Naive B cell (primary cell): ENCODE measurements at regions not wholly inside any gene's neighbourhood (a gene's known extent, or its start where the extent isn't known, plus 50 kb on each side); places are given as distances from the start of the nearest gene placed in this dataset.
"Not testable (repeated sequence)": the region's sequence is repeated elsewhere in the genome, so short reads cannot be mapped to it uniquely, and the experiment has no call there.

Source experiments
- ATAC-seq, 2 donors: fragments of 150-1000 bp; cut with Tn5 transposase; 2 replicates each; pipeline ENCODE4 v1.10.0; 2021; ENCODE audit warnings: low read depth in 2 of 2, mild to moderate bottlenecking in 2 of 2, moderate library complexity in 2 of 2
- DNase-seq: peaks from one replicate; pipeline ENCODE4 v3.0.0; 2022
- H3K27ac Mint-ChIP-seq, 6 donors: one replicate each; pipeline ENCODE4 v1.8.0; 2020 to 2022; ENCODE audit warnings: mild to moderate bottlenecking in 6 of 6, mixed read lengths in 6 of 6, moderate library complexity in 5 of 6, inconsistent platforms in 2 of 6
- H3K27me3 Mint-ChIP-seq, 3 donors: one replicate each; pipeline ENCODE4 v1.8.0; 2021 to 2022; ENCODE audit warnings: mixed read lengths in 3 of 3, mild to moderate bottlenecking in 1 of 3
- H3K36me3 Mint-ChIP-seq, 2 donors: one replicate each; pipeline ENCODE4 v1.8.0; 2020 to 2022; ENCODE audit warnings: mixed read lengths in 2 of 2, inconsistent platforms in 1 of 2, mild to moderate bottlenecking in 1 of 2
- H3K4me1 Mint-ChIP-seq, 3 donors: one replicate each; pipeline ENCODE4 v1.8.0; 2020 to 2022; ENCODE audit warnings: mixed read lengths in 3 of 3, inconsistent platforms in 1 of 3, mild to moderate bottlenecking in 1 of 3, moderate library complexity in 1 of 3
- H3K4me3 Mint-ChIP-seq, 8 donors: one replicate each; pipeline ENCODE4 v1.8.0; 2020 to 2022; ENCODE audit warnings: mild to moderate bottlenecking in 8 of 8, mixed read lengths in 8 of 8, moderate library complexity in 8 of 8, inconsistent platforms in 2 of 8
- H3K9me3 Mint-ChIP-seq, 7 donors: one replicate each; pipeline ENCODE4 v1.8.0; 2020 to 2022; ENCODE audit warnings: mixed read lengths in 7 of 7, mild to moderate bottlenecking in 5 of 7, inconsistent platforms in 2 of 7, moderate library complexity in 1 of 7

DNA sequence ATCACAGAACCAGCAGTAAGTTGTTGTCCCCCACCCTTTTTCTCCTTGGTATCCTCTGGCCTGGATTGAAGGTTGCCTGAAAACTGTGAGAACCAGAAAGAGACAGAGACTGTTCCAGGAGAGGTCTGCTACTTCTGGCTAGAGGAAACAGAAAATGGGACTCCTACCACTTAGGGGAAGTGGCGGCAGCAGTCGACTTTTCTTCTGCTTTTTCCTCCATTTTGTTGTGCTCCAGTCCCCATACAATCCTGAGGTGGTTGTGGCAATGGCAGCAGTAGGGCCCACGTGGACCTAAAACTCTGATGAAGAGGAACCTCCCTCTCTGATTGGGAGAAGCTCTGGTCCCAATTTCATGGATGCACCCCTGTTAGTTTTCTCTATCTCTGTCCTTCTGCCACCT lies 76.0 kb upstream of the SORL1 start:
- Mint-ChIP-seq H3K27me3 (no peaks in the 10 kb centered on the region), H3K36me3 (no peaks in the 10 kb centered on the region), H3K4me1 (peaks cover 28 to 42% (median 37%) of the 10 kb centered on the region in 3 donors), H3K27ac (peak overlapping the region in 1 of 6 donors; percentile 41), H3K9me3 (no peaks in the 10 kb centered on the region), H3K4me3 (no peak overlapping the region)
- ATAC-seq (peak in 1 of 2 donors; percentile 27), DNase-seq (no peak)

DNA sequence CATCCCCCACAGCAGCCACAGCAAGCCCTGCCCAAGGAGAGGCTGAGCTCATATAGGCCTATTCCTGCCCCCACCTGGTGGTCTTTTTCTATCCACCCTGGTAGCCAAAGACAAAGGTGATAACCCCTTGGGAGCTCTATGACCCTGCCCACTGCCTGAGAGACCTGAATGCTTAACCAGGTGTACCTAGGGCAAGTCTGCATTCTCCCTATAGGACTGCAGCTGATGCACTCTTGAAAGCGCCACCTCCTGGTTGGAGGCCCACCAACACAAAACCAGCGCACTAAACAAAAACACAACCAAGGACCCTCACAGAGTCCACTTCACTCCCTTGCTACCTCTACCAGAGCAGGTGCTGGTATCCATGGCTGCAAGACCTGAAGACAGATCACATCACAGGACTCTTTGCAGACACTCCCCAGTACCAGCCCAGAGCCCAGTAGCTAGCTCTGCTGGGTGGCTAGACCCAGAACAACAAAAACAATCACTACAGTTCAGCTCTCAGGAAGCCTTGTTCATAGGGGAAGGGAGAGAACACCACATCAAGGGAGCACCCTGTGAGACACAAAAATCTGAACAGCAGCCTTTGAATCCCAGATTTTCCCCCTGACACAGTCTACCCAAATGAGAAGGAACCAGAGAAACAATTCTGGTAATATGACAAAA lies 72.8 kb upstream of the SORL1 start:
- H3K27me3 Mint-ChIP-seq, H3K9me3 Mint-ChIP-seq, DNase-seq, H3K36me3 Mint-ChIP-seq, H3K27ac Mint-ChIP-seq, ATAC-seq: not testable (repeated sequence)
- peaks cover 9 to 21% (median 21%) of the 10 kb centered on the region in 3 donors for H3K4me1 Mint-ChIP-seq
- peak overlapping the region in 1 of 8 donors; percentile 18 for H3K4me3 Mint-ChIP-seq

GRCh38 chr11:121383716-121384115 lies 68.4 kb upstream of the SORL1 start:
- Mint-ChIP-seq H3K4me3 (no peak overlapping the region), H3K27me3 (no peaks in the 10 kb centered on the region), H3K36me3 (no peaks in the 10 kb centered on the region), H3K27ac (peak overlapping the region in 1 of 6 donors; percentile 15), H3K9me3 (no peaks in the 10 kb centered on the region), H3K4me1 (peaks cover 3 to 10% (median 9%) of the 10 kb centered on the region in 3 donors)
- ATAC-seq: no peak
- DNase-seq: no peak

- no peaks in the 10 kb centered on the region for H3K9me3 Mint-ChIP-seq
- DNase-seq: no peak
Observed at GRCh38 chr11:121385688-121386087, 66.4 kb upstream of the SORL1 start.

More at GRCh38 chr11:121385688-121386087, 66.4 kb upstream of the SORL1 start:
- no peak overlapping the region for H3K27ac Mint-ChIP-seq
- no peak for ATAC-seq
- no peak overlapping the region for H3K4me3 Mint-ChIP-seq
- H3K27me3 Mint-ChIP-seq: no peaks in the 10 kb centered on the region
- H3K4me1 Mint-ChIP-seq: peaks cover 0 to 9% (median 4%) of the 10 kb centered on the region in 3 donors
- no peaks in the 10 kb centered on the region for H3K36me3 Mint-ChIP-seq
